ENCODE measurements at regions not wholly inside any gene's neighbourhood (a gene's known extent, or its start where the extent isn't known, plus 50 kb on each side); places are given as distances from the start of the nearest gene placed in this dataset.

GRCh38 chr14:36465178-36465577 lies 54.9 kb downstream of the NKX2-1 start:
- TF ChIP-seq CTCF (IDR thresholded peaks at IDR 0.05; ENCODE audit: borderline replicate concordance, extremely low read depth, low read length, poor library complexity, severe bottlenecking) (no peak), EZH2 (IDR thresholded peaks at IDR 0.05; ENCODE audit: borderline replicate concordance, low read depth, low read length, severe bottlenecking) (no peak)

Measured in DND-41 (cell line).